GM10248 (cell line): ENCODE measurements at regions not wholly inside any gene's neighbourhood (a gene's known extent, or its start where the extent isn't known, plus 50 kb on each side); places are given as distances from the start of the nearest gene placed in this dataset.

ENCODE experiments used
- CTCF ChIA-PET: fragments of 300-600 bp; sonication (Branson Sonifier 250); formaldehyde crosslinking; extraction: SDS; loops from one replicate; lab custom pipeline; 2021; ENCODE audit warnings: antibody characterized with exemption; lab: Yijun Ruan, JAX
- POLR2A ChIA-PET: fragments of 350-650 bp; sonication (Branson Sonifier 250); formaldehyde crosslinking; extraction: SDS; loops from one replicate; lab custom pipeline; 2020; ENCODE audit warnings: antibody characterized with exemption; lab: Yijun Ruan, JAX
- DNase-seq: peaks from one replicate; pipeline ENCODE4 v3.0.0; 2012; ENCODE audit errors: extremely low spot score
- CTCF ChIP-seq: IDR thresholded peaks from 2 replicates; pipeline ENCODE4 v1.5.1; 2012; ENCODE audit warnings: mild to moderate bottlenecking, low read depth; ENCODE audit errors: extremely low read depth, missing control alignments, control extremely low read depth

- no peak for DNase-seq
- no peak for TF ChIP-seq CTCF
- ChIA-PET CTCF (no interaction called here), POLR2A (no interaction called here)
Measured at GRCh38 chr17:13332207-13332606, 269.5 kb downstream of the HS3ST3A1 start.

- TF ChIP-seq CTCF, result no peak
- no peak for DNase-seq
- POLR2A ChIA-PET, result no interaction called here
- CTCF ChIA-PET, result no interaction called here
Measured at GRCh38 chr17:13329421-13329820, 272.3 kb downstream of the HS3ST3A1 start.

- POLR2A ChIA-PET, result no interaction called here
- CTCF ChIA-PET, result interaction anchor here (1.6 kb wide), 1 partner anchor 13 kb away, joined by 4 read pairs; no protein-coding TSS in a partner anchor
- DNase-seq, result no peak
- no peak for TF ChIP-seq CTCF
Measured at GRCh38 chr17:13323990-13324389, 277.7 kb downstream of the HS3ST3A1 start.

GRCh38 chr17:13321951-13322701 is 279.6 kb downstream of the HS3ST3A1 start:
- DNase-seq, result no peak
- POLR2A ChIA-PET, result no interaction called here
- no peak for TF ChIP-seq CTCF
- CTCF ChIA-PET, result no interaction called here

GRCh38 chr17:13320046-13320785 is 281.5 kb downstream of the HS3ST3A1 start:
- TF ChIP-seq CTCF, result no peak
- ChIA-PET CTCF (interaction anchor here (0.8 kb wide), 1 partner anchor 18 kb away, joined by 5 read pairs; no protein-coding TSS in a partner anchor), POLR2A (no interaction called here)
- no peak for DNase-seq

- no peak for DNase-seq
- CTCF ChIA-PET, result interaction anchor here (0.7 kb wide), 1 partner anchor 17 kb away, joined by 3 read pairs; no protein-coding TSS in a partner anchor
- TF ChIP-seq CTCF, result no peak
- POLR2A ChIA-PET, result no interaction called here
Measured at GRCh38 chr17:13316657-13317056, 285.1 kb downstream of the HS3ST3A1 start.
